Lower leg skin (tissue), 4 donors: ENCODE measurements at regions not wholly inside any gene's neighbourhood (a gene's known extent, or its start where the extent isn't known, plus 50 kb on each side); places are given as distances from the start of the nearest gene placed in this dataset.

Experiments
- DNase-seq, 2 donors: peaks; one replicate each; pipeline ENCODE4 v3.0.0-alpha.2; 2019; ENCODE audit warnings: low spot score in 2 of 2
- H3K4me3 ChIP-seq: fragments of 200-600 bp; sonication (generic); 2 replicates; pipeline ENCODE4 v1.5.1; 2017; ENCODE audit warnings: mild to moderate bottlenecking, low read depth; ENCODE audit not compliant: poor library complexity, severe bottlenecking
- CTCF ChIP-seq, 3 donors: fragments of 450-650 bp; IDR thresholded peaks; one replicate each; pipeline ENCODE4 v1.5.1; 2016; ENCODE audit warnings: antibody characterized with exemption in 3 of 3, mild to moderate bottlenecking in 3 of 3, moderate library complexity in 2 of 3
- POLR2A ChIP-seq, 2 donors: fragments of 450-650 bp; IDR thresholded peaks; one replicate each; pipeline ENCODE4 v1.6.1; 2016 to 2017; ENCODE audit warnings: antibody characterized with exemption in 2 of 2, mild to moderate bottlenecking in 1 of 2, moderate library complexity in 1 of 2
- WGBS, 2 donors: methylation state at CpG; one replicate each; pipeline ENCODE4 v1.1.5; 2018; 5-methylcytosine and 5-hydroxymethylcytosine counted together
- intact Hi-C: fragments of 100-400 bp; cut with DNase I; formaldehyde crosslinking; loops from one replicate; pipeline ENCODE4 v1.15.0; 2023; ENCODE audit warnings: low total_unique reads

GRCh38 chr5:156251076-156251475 is 75.9 kb upstream of the SGCD start:
- no peak for DNase-seq
- WGBS, 2 donors = 36 to 62% methylated on average over 1 of the region's 1 CpG
- intact Hi-C loops = no loop called here
- TF ChIP-seq CTCF (IDR thresholded peaks at IDR 0.05) (no peak), POLR2A (IDR thresholded peaks at IDR 0.05) (no peak)
- H3K4me3 ChIP-seq = no peak overlapping the region

GRCh38 chr5:156253130-156253529 is 73.8 kb upstream of the SGCD start:
- intact Hi-C loops = no loop called here
- H3K4me3 ChIP-seq = no peak overlapping the region
- no peak for TF ChIP-seq CTCF (IDR thresholded peaks at IDR 0.05)
- no peak for TF ChIP-seq POLR2A (IDR thresholded peaks at IDR 0.05)
- no peak for DNase-seq
- 86% methylated on average over 3 of the region's 3 CpGs for WGBS, 2 donors

GRCh38 chr5:156254196-156254595 is 72.8 kb upstream of the SGCD start:
- WGBS, 2 donors = 42 to 46% methylated on average over 2 of the region's 2 CpGs
- H3K4me3 ChIP-seq = no peak overlapping the region
- DNase-seq = no peak
- TF ChIP-seq CTCF (IDR thresholded peaks at IDR 0.05) = no peak
- no peak for TF ChIP-seq POLR2A (IDR thresholded peaks at IDR 0.05)
- intact Hi-C loops = no loop called here

GRCh38 chr5:156256642-156257041 is 70.3 kb upstream of the SGCD start:
- intact Hi-C loops = no loop called here
- DNase-seq = no peak
- WGBS, 2 donors = 90 to 94% methylated on average over 3 of the region's 3 CpGs
- TF ChIP-seq CTCF (IDR thresholded peaks at IDR 0.05) (no peak), POLR2A (IDR thresholded peaks at IDR 0.05) (no peak)
- no peak overlapping the region for H3K4me3 ChIP-seq

- H3K4me3 ChIP-seq = no peak overlapping the region
- intact Hi-C loops = no loop called here
- 89 to 90% methylated on average over 2 of the region's 2 CpGs for WGBS, 2 donors
- TF ChIP-seq CTCF (IDR thresholded peaks at IDR 0.05) = no peak
- TF ChIP-seq POLR2A (IDR thresholded peaks at IDR 0.05) = no peak
- no peak for DNase-seq
These were observed 68.0 kb upstream of the SGCD start for GRCh38 chr5:156258934-156259333.

GRCh38 chr5:156259618-156260017 is 67.3 kb upstream of the SGCD start:
- 52 to 54% methylated on average over 5 of the region's 5 CpGs for WGBS, 2 donors
- TF ChIP-seq CTCF (IDR thresholded peaks at IDR 0.05) = no peak
- no peak for TF ChIP-seq POLR2A (IDR thresholded peaks at IDR 0.05)
- no peak for DNase-seq
- intact Hi-C loops = no loop called here
- no peak overlapping the region for H3K4me3 ChIP-seq
